HG03135 (cell line): ENCODE measurements at regions not wholly inside any gene's neighbourhood (a gene's known extent, or its start where the extent isn't known, plus 50 kb on each side); places are given as distances from the start of the nearest gene placed in this dataset.

Experiments used
- ATAC-seq: cut with Tn5 transposase; IDR thresholded peaks from one replicate; pipeline ENCODE4 v1.9.1; 2021; ENCODE audit warnings: mild to moderate bottlenecking, moderate library complexity; ENCODE audit not compliant: unreplicated experiment

DNA sequence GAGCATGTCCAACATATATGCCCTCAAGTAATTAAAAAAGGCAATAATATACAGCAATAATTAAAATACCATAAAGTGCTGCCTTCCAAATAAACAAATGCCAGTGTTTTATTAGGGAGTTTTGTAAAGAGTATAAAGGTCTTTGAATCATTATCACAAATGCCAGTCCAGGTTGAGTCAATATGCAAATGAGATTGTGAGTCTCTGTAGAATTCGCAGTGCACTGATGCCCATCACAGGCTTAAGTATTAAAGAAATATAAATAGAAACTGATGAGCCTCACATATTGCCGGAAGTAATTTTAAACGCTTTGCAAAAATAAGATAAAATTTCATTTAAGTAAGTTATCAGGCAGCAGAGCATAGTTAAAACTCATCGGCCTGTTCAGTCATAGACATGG lies 205.0 kb upstream of the TECRL start:
- ATAC-seq = no peak

DNA sequence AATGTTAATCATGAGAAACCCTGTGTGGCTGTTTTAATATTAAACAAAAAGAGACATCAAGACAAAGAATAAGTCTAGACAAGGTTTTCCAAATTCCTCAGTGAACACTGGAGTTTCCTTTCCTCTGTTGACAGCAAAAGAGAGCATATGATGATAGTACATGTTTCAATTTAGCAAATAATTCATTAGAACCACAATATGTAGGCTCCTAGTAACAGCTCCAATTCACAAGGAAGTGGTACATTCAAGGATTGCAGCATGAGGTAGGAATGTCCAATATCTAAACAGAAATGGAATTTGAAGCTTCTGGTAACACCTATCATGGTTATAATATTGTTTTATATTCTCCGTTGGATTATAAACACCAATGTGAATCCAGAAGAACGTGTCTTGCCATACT lies 203.8 kb upstream of the TECRL start:
- no peak for ATAC-seq

DNA sequence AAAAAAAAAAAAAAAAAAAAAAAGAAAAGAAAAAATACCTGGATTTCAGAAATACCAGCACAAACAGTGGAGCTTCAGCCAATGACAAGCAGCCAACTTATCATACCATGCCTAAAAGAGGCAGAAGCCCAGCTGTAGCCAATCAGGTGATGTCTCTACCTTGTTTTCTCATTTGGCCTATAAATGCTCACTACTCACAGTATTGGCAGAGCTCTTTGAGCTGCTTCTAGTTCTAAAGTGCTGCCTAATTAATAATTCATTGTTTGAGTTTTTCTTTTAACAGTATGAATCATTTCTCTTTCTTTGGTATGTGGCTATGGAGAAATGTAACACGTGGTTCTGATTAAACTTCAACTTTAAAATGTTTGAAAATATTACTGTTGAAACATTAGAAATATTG lies 188.8 kb upstream of the TECRL start:
- ATAC-seq = no peak

DNA sequence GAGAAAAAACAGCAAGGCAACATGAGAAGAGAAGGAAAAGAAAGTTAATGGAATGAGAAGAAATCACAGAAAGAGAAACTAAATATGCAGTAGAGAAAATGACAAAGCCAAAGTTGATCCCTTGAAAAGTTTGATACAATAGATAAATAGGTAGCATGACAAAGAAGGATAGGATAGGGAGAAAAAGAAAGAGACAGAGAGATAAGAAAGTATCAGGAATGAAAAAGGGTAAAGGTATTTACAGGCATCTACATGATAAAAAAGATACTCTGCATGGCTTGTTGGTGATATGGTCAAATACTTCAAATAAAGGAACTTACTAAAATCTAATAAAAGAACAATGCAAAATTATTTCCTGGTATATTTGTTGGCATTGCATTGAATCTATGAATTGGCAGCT lies 185.5 kb upstream of the TECRL start:
- ATAC-seq = no peak

DNA sequence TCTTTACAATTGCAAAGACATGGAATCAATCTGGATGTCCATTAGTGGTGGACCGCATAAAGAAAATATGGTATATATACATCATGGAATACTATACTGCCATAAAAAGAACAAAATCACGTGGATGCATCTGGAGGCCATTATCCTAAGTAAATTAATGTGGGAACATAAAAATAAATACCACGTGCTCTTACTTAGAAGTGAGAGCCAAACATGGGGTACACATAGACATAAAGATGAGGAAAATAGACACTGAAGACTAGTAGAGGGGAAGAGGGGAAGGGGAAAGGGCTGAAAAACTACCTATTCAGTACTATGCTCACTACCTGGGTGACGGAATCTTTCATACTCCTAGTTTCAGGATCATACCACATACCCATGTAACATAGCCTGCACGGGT lies 179.3 kb upstream of the TECRL start:
- no peak for ATAC-seq

DNA sequence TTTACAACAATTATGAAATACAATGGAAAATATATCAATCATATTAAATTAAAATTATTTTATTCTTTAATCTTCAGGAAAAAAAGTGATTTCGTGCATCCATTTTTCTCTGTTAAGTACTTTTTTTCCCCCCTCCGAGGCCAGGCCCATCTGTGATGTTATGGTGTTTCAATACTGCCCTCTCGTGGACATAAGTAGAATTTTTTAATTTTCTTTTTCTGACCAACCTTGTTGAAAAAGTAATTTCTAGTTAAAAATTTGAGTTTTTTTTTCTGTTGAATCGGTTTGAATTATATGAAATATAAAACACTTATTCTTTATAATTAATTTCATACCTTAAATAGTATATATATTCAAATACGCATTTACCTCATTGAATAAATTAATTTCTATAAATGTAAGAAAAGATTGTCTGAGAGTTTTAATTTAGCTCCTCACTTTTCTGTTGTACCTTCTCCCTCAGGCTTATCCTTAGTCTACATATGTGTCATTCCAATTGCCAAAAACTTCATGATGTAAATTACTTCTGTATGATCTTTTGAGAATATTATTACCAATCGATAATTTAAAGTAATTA lies 175.8 kb upstream of the TECRL start:
- no peak for ATAC-seq

DNA sequence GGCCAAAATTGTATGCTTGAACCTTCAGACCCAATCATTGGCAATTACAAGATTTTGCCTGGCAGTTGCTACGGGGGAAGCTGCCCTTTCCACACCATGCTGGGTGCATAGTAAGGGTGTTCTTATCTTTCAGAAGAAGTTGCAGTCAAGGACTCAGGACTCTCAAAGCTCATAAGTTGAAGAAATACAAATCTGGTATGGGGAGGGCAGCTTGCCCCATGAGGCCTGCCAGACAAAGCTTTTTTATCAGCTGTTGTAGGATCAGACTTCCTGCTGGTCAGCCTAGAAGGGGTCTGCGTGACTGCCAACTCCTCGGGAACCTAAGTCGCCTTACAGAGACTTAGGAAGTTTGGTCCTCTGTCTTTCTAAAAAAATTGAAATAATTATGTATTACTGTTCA lies 174.9 kb upstream of the TECRL start:
- ATAC-seq = no peak

DNA sequence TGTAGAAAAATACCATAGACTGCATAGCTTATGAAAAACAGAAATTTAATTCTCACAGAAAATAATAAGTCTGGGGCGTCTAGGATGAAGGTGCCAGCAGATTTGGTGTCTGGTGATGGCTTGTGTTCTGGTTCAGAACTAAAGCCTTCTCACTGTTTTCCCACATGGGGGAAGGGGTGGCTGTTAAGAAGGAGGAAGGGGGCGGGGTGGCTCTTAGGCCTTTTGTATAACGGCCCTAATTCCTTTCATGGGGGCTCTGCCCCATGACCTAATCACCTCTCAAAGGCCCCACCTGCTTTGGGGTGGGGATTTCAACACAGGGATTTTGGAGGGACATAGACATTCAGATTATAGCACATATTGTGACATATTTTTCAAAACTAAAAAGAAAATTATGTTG lies 173.2 kb upstream of the TECRL start:
- ATAC-seq = no peak

DNA sequence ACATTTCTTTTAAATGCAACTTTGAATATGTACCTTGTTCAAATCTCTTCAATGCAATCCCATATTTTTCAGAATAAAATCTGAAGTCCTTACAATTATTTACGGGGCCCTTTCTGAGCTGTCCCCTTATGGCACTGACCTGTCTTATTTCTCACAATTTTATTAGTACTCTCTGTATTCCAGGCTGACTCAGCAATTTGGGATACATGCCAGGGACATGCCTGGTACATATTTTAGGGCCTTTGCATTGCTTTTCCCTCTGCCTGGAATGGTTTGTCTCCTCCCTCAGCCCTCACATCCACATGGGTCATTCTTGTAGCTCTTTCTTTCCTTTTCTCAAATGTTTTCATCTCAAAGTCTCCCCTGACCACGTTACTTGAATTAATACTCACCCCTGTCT lies 172.2 kb upstream of the TECRL start:
- no peak for ATAC-seq

DNA sequence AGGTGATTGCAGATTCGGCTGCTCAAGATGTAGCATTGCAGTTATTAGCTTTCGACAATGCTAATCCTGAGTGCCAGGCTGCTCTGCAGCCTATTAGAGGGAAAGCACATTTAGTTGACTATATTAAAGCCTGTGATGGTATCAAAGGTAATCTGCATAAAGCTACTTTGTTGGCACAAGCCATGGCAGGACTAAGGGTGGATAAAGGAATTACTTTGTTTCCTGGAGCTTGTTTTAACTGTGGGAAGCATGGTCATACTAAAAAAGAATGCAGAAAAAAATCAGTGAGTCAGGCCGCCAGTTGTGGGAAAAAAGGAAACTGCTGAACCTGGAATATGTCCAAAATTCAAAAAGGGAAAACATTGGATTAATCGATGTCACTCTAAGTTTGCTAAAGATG lies 154.9 kb upstream of the TECRL start:
- no peak for ATAC-seq

DNA sequence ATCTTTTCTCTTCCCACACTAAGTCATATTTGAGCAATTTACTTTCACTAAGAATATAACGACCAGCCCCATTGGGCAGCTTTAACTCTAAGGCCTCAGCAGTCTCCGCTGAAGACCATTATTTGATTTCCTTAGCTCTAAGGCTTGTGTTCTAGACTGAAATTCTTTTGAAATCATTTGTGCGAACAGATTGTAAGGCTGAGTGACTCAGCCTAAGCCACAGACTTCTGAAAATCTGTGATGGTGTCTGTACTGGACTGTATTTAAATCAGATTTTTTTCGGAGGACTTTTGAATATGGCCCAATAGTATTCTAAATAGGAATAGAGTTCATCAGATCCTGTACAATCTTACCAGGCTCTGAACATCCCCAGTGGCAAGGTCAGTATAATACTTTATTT lies 150.3 kb upstream of the TECRL start:
- ATAC-seq = no peak

DNA sequence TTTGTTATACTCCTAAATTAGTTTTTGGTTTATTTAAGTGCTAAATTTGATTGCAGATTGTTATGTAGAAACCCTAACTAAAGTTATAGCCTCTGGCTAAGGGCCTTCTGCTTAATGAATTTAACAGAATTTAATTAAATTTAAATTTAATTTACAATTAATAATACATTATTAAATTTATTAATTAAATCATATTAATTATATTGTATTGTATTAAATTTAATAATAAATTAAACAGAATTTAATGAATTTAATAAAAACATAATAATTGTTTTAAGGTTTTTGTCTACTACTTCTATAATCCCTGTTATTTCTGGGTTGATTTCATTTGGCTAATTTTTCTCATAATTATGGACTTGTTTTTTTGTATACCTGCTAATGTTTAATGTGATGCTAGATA lies 141.9 kb upstream of the TECRL start:
- ATAC-seq = no peak

DNA sequence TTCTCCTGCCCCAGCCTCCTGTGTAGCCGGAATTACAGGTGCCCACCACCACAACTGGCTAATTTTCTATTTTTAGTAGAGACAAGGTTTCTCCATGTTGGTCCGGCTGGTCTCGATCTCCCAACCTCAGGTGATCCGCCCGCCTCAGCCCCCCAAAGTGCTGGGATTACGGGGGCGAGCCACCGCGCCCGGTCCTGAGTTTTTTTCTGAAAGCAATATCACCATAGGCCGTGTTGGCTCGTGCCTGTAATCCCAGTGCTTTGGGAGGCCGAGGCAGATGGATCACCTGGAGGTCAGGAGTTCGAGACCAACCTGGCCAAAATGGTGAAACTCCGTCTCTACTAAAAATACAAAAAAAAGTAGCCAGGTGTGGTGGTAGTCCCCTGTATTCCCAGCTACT lies 136.3 kb upstream of the TECRL start:
- ATAC-seq = no peak

DNA sequence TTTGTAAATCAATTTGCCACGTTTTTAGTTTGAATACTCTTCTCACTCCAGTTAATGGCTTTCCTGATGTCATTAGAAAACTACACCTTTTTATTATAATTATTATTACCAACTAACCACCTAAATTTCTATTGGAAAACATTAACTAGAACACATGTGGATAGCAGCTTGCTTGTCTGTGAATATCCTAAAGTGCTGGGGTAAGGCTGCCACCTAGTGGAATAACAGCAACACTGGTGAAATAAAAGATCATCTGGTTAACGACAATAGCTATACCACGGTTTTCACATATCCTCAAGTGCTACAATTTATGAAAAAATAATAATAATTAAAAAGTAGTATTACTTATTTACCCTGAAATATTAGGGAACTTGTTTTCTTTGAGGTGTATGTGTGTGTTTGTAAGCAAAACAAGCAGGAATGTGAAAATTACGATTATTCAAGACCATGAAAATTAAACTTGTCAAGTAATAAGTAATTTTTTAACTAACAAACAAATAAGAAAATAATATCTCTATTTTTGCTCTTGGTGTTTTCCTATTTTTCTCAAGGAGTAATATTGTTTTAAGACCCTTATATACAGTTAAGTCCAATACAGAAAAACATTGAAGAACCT lies 130.1 kb upstream of the TECRL start:
- peak; percentile 95 for ATAC-seq

DNA sequence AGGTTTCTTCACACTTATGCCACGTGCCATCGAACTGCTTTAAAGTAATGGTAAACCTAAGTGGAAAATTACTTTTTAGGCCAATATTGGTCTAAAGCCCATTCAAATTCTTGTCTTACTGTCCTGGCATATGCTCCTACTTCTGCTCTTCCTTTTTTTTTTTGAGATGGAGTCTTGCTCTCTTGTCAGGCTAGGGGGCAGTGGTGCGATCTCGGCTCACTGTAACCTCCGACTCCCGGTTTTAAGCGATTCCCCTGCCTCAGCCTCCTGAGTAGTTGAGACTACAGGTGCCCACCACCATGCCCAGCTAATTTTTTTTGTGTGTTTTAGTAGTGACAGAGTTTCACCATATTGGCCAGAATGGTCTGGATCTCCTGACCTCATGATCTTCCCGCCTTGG lies 129.0 kb upstream of the TECRL start:
- ATAC-seq = no peak

DNA sequence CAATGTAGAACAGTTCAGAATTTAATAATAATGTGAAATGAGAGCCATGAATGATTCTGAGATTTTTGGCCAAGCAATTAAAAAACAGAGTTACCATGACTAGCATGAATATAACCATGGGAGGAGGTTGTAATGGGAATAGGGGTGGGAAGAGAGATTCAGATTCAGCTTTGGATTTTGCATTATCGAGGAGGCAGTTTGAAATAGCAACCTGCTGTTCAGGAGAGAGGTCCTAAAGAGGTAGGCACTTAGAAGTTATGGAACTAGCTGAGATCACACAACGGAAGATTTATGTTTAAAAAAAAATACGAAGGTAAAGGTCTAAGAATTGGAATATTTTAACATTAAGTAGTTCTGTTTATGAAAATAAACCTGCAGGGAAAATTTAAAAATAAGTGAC lies 124.4 kb upstream of the TECRL start:
- ATAC-seq = no peak

DNA sequence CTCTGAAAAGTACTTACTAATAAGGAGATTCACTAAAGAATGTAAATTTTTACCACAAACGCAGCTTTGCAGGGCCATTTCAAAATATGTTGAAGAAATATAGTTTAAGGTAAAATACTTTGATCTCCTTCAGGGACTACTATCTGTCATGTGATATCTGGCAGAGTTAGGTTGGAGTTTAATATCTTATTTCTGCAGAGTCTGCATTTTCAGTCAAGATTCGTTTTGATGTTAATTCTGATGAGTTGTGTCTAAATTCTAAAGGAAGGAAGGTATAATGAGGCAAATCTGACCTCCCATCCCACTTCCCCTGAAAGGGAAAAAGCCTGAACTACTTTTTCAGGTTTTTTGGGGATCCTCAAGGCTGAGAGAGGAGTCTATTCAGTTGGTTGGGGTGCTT lies 123.9 kb upstream of the TECRL start:
- ATAC-seq = no peak

DNA sequence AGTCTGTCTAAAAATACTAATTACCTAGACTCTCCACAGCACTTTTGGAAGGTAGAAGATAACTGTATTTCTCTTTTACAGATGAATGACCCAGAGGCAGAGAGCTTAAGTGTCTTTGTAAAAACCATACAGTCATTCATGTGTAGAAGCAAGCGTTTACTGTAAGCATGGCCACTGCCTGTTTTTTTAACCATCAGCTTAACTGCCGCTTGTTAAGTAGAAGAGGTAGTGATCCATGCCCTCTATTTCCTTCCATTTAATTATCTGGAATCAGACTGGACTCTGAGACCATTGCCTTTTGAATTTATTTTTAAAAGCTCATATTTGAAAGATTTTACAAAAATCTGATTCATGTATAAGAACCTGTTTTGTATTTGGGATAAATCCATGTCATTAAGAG lies 111.2 kb upstream of the TECRL start:
- no peak for ATAC-seq

DNA sequence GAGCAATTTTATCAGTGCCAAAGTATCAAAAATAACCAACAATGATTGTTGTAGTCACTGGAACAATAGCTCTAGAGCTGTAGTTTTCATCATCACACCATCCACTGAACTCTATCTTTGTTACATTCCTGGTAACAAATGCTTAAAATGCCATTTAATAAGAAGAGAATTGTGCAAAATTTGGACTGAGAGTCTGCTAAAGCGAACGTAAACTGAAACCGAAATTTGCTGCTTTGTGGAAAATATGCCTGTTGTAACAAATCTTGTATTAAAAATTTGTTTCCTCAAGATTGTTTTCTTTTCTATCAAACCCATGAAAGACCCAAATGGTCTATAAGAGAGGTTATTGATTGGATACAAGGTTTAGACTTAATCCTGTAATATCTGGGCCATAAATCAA lies 109.3 kb upstream of the TECRL start:
- no peak for ATAC-seq

DNA sequence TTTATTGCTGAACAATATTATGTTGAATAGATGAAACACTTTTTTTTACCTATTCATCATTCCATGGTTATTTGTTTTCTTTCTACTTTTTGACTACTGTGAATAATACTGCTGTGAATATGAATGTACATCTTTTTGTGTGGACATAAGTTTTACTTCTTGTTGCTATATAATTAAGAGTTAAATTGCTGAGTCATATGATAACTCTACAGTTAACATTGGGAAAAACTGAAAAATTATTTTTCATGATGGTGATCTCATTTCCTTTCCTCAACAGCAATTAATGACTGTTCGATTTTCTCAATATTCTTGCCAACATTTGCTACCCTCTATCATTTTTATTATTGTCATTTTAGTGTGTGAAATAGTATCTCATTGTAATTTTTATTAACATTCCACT lies 106.9 kb upstream of the TECRL start:
- no peak for ATAC-seq

DNA sequence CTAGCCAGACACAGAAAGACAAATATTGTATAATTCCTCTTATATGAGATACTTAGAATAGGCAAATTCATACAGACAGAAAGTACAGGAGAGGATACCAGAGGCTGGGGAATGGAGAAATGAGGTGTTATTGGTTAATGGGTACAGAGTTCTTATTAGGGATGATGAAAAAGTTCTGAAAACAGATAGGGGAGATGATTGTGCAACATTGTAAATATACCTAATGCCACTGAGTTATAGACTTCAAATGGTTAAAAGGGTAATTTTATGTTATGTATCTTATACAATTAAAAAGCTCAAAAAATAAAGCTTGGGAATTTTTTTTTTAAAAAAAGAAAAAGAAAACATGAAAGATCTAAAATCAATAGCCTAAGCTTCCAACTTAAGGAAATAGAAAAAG lies 98.8 kb upstream of the TECRL start:
- no peak for ATAC-seq

DNA sequence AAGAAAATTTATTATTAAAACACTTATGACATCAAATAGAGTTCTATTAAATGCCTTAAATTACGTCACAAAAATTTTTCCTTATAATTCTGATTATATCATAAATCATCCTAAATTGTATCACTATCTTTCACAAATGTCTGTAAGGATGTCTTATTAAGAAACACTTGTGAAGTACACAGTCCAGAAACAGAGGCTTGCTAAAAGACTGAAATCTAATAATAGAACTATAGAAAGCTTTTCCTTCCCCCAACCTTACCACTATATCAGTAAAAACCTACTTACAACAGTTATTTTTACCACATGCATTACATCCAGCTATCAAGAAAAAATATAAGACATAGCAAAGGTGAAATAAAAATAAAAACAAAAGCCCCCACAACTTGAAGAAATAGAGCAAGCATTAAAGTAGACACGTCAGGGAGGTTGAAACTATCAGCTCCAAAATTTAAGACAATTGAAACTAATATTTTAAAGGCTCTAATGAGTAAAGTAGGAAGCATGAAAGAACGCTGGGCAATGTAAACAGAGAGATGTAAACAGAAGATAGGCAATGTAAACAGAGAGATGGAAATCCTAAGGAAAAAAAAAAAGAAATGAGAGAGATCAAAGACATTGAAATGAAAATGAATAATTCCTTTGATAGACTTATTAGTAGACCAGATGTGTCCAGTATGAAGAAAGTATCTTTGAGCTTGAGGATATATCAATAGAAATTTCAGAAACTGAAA lies 94.9 kb upstream of the TECRL start:
- ATAC-seq = no peak

DNA sequence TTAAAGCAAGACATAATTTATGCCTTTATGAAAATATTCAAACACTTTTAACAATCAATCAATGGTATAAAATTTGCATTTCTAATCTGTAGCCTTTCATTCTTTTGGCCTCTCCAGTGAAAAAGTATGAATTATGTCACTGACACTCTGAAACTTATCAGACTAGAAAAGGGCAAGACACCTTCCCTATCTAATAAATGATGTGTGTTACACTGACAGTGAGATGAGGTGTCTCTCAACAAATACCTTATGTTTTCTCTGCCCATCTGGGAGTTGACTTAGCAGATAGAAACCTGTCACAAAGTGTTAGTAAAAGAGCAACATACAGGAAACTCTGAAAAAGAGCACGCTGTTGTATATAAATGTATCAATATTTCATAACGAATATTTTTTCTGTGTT lies 94.2 kb upstream of the TECRL start:
- no peak for ATAC-seq
